WTC11 (cell line): ENCODE measurements at regions not wholly inside any gene's neighbourhood (a gene's known extent, or its start where the extent isn't known, plus 50 kb on each side); places are given as distances from the start of the nearest gene placed in this dataset.

Experiments used
- ATAC-seq: fragments of 200-7000 bp; cut with Tn5 transposase; 2 replicates; pipeline ENCODE4 v1.10.0; 2021; ENCODE audit warnings: mild to moderate bottlenecking, moderate library complexity
- CTCF ChIA-PET: fragments of 300-600 bp; sonication (Branson Sonifier 250); formaldehyde crosslinking; loops from one replicate; lab custom pipeline; 2021; ENCODE audit warnings: antibody characterized with exemption; lab: Charles Lee
- POLR2A ChIA-PET: fragments of 350-600 bp; sonication (Branson Sonifier 250); formaldehyde crosslinking; loops from one replicate; lab custom pipeline; 2021; ENCODE audit warnings: antibody characterized with exemption; lab: Charles Lee
- DNase-seq: peaks from one replicate; pipeline ENCODE4 v3.0.0; 2021; ENCODE audit warnings: low spot score
- H3K27ac Mint-ChIP-seq: 2 replicates; pipeline ENCODE4 v1.8.0; 2021; ENCODE audit warnings: mixed read lengths
- H3K27me3 Mint-ChIP-seq: 2 replicates; pipeline ENCODE4 v1.8.0; 2021; ENCODE audit warnings: low read depth, mild to moderate bottlenecking, moderate library complexity, mixed read lengths
- H3K36me3 Mint-ChIP-seq: 2 replicates; pipeline ENCODE4 v1.8.0; 2021; ENCODE audit warnings: mixed read lengths
- H3K4me1 Mint-ChIP-seq: 2 replicates; pipeline ENCODE4 v1.8.0; 2022; ENCODE audit warnings: mixed read lengths
- H3K4me3 Mint-ChIP-seq: 2 replicates; pipeline ENCODE4 v1.8.0; 2021; ENCODE audit warnings: mild to moderate bottlenecking, moderate library complexity, mixed read lengths
- H3K9me3 Mint-ChIP-seq: 2 replicates; pipeline ENCODE4 v1.8.0; 2021; ENCODE audit warnings: mixed read lengths
- AR ChIP-seq: fragments of 250-450 bp; sonication (Bioruptor Pico); IDR thresholded peaks from 2 replicates; pipeline ENCODE4 v1.9.0; 2021; ENCODE audit warnings: mild to moderate bottlenecking
- ATF1 ChIP-seq: sonication (generic); formaldehyde crosslinking; IDR thresholded peaks from 2 replicates; pipeline ENCODE4 v1.8.1; 2023; ENCODE audit warnings: mild to moderate bottlenecking, moderate library complexity, missing genetic modification reagents
- E2F4 ChIP-seq: sonication (generic); formaldehyde crosslinking; IDR thresholded peaks from 2 replicates; pipeline ENCODE4 v1.8.1; 2022; ENCODE audit warnings: low read depth, mild to moderate bottlenecking, moderate library complexity, missing genetic modification reagents, borderline replicate concordance
- FOXP1 ChIP-seq: sonication (generic); formaldehyde crosslinking; IDR thresholded peaks from 2 replicates; pipeline ENCODE4 v1.8.0; 2022; ENCODE audit warnings: missing genetic modification reagents, mild to moderate bottlenecking, moderate library complexity, borderline replicate concordance
- GRHL2 ChIP-seq: fragments of 250-450 bp; sonication (Bioruptor Pico); IDR thresholded peaks from 2 replicates; pipeline ENCODE4 v1.8.0; 2022; ENCODE audit warnings: mild to moderate bottlenecking, moderate library complexity; ENCODE audit not compliant: insufficient replicate concordance, severe bottlenecking
- HMGXB4 ChIP-seq: sonication (generic); formaldehyde crosslinking; IDR thresholded peaks from 2 replicates; pipeline ENCODE4 v1.8.1; 2023; ENCODE audit warnings: mild to moderate bottlenecking, moderate library complexity, missing genetic modification reagents
- MYBL2 ChIP-seq: sonication (generic); formaldehyde crosslinking; IDR thresholded peaks from 2 replicates; pipeline ENCODE4 v1.8.1; 2023; ENCODE audit warnings: mild to moderate bottlenecking, moderate library complexity, missing genetic modification reagents
- OVOL2 ChIP-seq: fragments of 250-450 bp; sonication (Bioruptor Pico); IDR thresholded peaks from 2 replicates; pipeline ENCODE4 v1.9.0; 2021; ENCODE audit warnings: mild to moderate bottlenecking, borderline replicate concordance
- RELA ChIP-seq: sonication (generic); formaldehyde crosslinking; IDR thresholded peaks from 2 replicates; pipeline ENCODE4 v1.8.1; 2022; ENCODE audit warnings: missing genetic modification reagents, mild to moderate bottlenecking, borderline replicate concordance
- SOX15 ChIP-seq: fragments of 250-450 bp; sonication (Bioruptor Pico); IDR thresholded peaks from 2 replicates; pipeline ENCODE4 v1.9.0; 2021; ENCODE audit warnings: mild to moderate bottlenecking
- ZNF232 ChIP-seq: sonication (generic); formaldehyde crosslinking; IDR thresholded peaks from 2 replicates; pipeline ENCODE4 v1.8.0; 2022; ENCODE audit warnings: mild to moderate bottlenecking, missing genetic modification reagents
- ZNF317 ChIP-seq: sonication (generic); formaldehyde crosslinking; IDR thresholded peaks from 2 replicates; pipeline ENCODE4 v1.8.1; 2023; ENCODE audit warnings: low read depth, mild to moderate bottlenecking, moderate library complexity, missing genetic modification reagents, borderline replicate concordance
- ZNF671 ChIP-seq: fragments of 250-450 bp; sonication (Bioruptor Pico); IDR thresholded peaks from 2 replicates; pipeline ENCODE4 v1.8.0; 2021; ENCODE audit warnings: mild to moderate bottlenecking
- TF ChIP-seq, protein P1 (sequence below): fragments of 250-450 bp; sonication (Bioruptor Pico); IDR thresholded peaks from 2 replicates; pipeline ENCODE4 v1.9.0; 2021; ENCODE audit warnings: mild to moderate bottlenecking, borderline replicate concordance
- TF ChIP-seq, protein P2 (sequence below): fragments of 200-600 bp; IDR thresholded peaks from 2 replicates; pipeline ENCODE4 v1.8.0; 2022; ENCODE audit warnings: antibody characterized with exemption
- TF ChIP-seq, protein P3 (sequence below): sonication (generic); formaldehyde crosslinking; IDR thresholded peaks from 2 replicates; pipeline ENCODE4 v1.8.0; 2022; ENCODE audit warnings: mild to moderate bottlenecking, missing genetic modification reagents

GRCh38 chr22:48025096-48025495 is 1262.6 kb downstream of the TBC1D22A start (continued):
- TF ChIP-seq, protein P1, sequence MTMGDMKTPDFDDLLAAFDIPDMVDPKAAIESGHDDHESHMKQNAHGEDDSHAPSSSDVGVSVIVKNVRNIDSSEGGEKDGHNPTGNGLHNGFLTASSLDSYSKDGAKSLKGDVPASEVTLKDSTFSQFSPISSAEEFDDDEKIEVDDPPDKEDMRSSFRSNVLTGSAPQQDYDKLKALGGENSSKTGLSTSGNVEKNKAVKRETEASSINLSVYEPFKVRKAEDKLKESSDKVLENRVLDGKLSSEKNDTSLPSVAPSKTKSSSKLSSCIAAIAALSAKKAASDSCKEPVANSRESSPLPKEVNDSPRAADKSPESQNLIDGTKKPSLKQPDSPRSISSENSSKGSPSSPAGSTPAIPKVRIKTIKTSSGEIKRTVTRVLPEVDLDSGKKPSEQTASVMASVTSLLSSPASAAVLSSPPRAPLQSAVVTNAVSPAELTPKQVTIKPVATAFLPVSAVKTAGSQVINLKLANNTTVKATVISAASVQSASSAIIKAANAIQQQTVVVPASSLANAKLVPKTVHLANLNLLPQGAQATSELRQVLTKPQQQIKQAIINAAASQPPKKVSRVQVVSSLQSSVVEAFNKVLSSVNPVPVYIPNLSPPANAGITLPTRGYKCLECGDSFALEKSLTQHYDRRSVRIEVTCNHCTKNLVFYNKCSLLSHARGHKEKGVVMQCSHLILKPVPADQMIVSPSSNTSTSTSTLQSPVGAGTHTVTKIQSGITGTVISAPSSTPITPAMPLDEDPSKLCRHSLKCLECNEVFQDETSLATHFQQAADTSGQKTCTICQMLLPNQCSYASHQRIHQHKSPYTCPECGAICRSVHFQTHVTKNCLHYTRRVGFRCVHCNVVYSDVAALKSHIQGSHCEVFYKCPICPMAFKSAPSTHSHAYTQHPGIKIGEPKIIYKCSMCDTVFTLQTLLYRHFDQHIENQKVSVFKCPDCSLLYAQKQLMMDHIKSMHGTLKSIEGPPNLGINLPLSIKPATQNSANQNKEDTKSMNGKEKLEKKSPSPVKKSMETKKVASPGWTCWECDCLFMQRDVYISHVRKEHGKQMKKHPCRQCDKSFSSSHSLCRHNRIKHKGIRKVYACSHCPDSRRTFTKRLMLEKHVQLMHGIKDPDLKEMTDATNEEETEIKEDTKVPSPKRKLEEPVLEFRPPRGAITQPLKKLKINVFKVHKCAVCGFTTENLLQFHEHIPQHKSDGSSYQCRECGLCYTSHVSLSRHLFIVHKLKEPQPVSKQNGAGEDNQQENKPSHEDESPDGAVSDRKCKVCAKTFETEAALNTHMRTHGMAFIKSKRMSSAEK (CRISPR knock-in tag) = no peak

- Mint-ChIP-seq H3K27me3 (peaks cover 10% of the 10 kb centered on the region), H3K4me1 (no peaks in the 10 kb centered on the region), H3K36me3 (peaks cover 30% of the 10 kb centered on the region), H3K4me3 (no peak overlapping the region), H3K27ac (no peak overlapping the region), H3K9me3 (peaks cover 31% of the 10 kb centered on the region)
- ChIA-PET CTCF (no interaction called here), POLR2A (no interaction called here)
- DNase-seq = no peak
- TF ChIP-seq ZNF671 (CRISPR knock-in tag) = no peak
- ATAC-seq = no peak
Measured at GRCh38 chr22:48021991-48022401, 1259.5 kb downstream of the TBC1D22A start.

- POLR2A ChIA-PET = no interaction called here
- CTCF ChIA-PET = no interaction called here
- TF ChIP-seq MYBL2 (CRISPR knock-in tag) (no peak), ZNF317 (CRISPR knock-in tag) (no peak), OVOL2 (CRISPR knock-in tag) (no peak), GRHL2 (no peak), ZNF232 (CRISPR knock-in tag) (no peak), ATF1 (CRISPR knock-in tag) (no peak), RELA (CRISPR knock-in tag) (no peak)
- TF ChIP-seq, protein P2, sequence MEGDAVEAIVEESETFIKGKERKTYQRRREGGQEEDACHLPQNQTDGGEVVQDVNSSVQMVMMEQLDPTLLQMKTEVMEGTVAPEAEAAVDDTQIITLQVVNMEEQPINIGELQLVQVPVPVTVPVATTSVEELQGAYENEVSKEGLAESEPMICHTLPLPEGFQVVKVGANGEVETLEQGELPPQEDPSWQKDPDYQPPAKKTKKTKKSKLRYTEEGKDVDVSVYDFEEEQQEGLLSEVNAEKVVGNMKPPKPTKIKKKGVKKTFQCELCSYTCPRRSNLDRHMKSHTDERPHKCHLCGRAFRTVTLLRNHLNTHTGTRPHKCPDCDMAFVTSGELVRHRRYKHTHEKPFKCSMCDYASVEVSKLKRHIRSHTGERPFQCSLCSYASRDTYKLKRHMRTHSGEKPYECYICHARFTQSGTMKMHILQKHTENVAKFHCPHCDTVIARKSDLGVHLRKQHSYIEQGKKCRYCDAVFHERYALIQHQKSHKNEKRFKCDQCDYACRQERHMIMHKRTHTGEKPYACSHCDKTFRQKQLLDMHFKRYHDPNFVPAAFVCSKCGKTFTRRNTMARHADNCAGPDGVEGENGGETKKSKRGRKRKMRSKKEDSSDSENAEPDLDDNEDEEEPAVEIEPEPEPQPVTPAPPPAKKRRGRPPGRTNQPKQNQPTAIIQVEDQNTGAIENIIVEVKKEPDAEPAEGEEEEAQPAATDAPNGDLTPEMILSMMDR = no peak
- TF ChIP-seq, protein P3, sequence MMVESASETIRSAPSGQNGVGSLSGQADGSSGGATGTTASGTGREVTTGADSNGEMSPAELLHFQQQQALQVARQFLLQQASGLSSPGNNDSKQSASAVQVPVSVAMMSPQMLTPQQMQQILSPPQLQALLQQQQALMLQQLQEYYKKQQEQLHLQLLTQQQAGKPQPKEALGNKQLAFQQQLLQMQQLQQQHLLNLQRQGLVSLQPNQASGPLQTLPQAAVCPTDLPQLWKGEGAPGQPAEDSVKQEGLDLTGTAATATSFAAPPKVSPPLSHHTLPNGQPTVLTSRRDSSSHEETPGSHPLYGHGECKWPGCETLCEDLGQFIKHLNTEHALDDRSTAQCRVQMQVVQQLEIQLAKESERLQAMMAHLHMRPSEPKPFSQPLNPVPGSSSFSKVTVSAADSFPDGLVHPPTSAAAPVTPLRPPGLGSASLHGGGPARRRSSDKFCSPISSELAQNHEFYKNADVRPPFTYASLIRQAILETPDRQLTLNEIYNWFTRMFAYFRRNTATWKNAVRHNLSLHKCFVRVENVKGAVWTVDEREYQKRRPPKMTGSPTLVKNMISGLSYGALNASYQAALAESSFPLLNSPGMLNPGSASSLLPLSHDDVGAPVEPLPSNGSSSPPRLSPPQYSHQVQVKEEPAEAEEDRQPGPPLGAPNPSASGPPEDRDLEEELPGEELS (CRISPR knock-in tag) = no peak
- peaks cover 37% of the 10 kb centered on the region for H3K9me3 Mint-ChIP-seq
- no peak overlapping the region for H3K4me3 Mint-ChIP-seq
- DNase-seq (no peak), ATAC-seq (no peak)
- H3K27ac Mint-ChIP-seq = no peak overlapping the region
- peaks cover 10% of the 10 kb centered on the region for H3K27me3 Mint-ChIP-seq
- no peaks in the 10 kb centered on the region for H3K4me1 Mint-ChIP-seq
- peaks cover 30% of the 10 kb centered on the region for H3K36me3 Mint-ChIP-seq
Measured at GRCh38 chr22:48018346-48018745, 1255.9 kb downstream of the TBC1D22A start.

DNA sequence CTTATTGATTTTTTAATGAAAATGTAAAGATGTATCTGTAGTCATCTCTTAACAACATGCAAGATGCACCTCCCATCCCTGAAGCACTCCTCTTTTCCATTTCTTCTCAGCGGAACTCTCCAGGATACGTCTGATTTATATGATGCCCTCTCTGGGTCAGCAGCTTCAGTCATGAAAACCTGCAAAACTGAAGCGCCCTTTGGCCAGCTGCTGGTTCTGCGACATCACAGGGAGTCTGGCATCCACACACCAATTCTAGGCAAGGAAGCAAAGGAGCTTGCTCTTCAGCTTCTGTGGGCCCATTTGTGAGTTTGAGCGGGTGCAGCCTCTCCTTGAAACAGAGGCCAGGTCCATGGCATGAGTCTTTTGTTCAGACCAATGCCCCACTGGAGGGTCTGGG is 1253.3 kb downstream of the TBC1D22A start:
- DNase-seq (no peak), ATAC-seq (no peak)
- H3K4me1 Mint-ChIP-seq = no peaks in the 10 kb centered on the region
- peaks cover 10% of the 10 kb centered on the region for H3K27me3 Mint-ChIP-seq
- ChIA-PET POLR2A (no interaction called here), CTCF (no interaction called here)
- H3K9me3 Mint-ChIP-seq = peaks cover 30% of the 10 kb centered on the region
- H3K36me3 Mint-ChIP-seq = peaks cover 22% of the 10 kb centered on the region
- H3K4me3 Mint-ChIP-seq = no peak overlapping the region
- H3K27ac Mint-ChIP-seq = no peak overlapping the region
- TF ChIP-seq ZNF232 (CRISPR knock-in tag) (no peak), FOXP1 (no peak), AR (no peak), SOX15 (CRISPR knock-in tag) (no peak), E2F4 (CRISPR knock-in tag) (no peak), HMGXB4 (no peak)
